ENCODE measurements at regions not wholly inside any gene's neighbourhood (a gene's known extent, or its start where the extent isn't known, plus 50 kb on each side); places are given as distances from the start of the nearest gene placed in this dataset.

- H3K9me3 Mint-ChIP-seq: peaks cover 35% of the 10 kb centered on the region
- H3K4me3 Mint-ChIP-seq: no peak overlapping the region
- H3K4me1 Mint-ChIP-seq (ENCODE audit: low read depth): no peaks in the 10 kb centered on the region
- TF ChIP-seq CTCF (IDR thresholded peaks at IDR 0.05): no peak
- DNase-seq: no peak
- H3K36me3 Mint-ChIP-seq (ENCODE audit: low read depth): no peaks in the 10 kb centered on the region
- H3K27ac Mint-ChIP-seq: no peak overlapping the region
- no peaks in the 10 kb centered on the region; the same call in 1 of the 2 replicates for H3K27me3 Mint-ChIP-seq (ENCODE audit: insufficient read depth)
Observed at GRCh38 chr1:213669964-213670691, 317.6 kb upstream of the PROX1 start.

- Mint-ChIP-seq H3K4me3 (no peak overlapping the region), H3K4me1 (ENCODE audit: low read depth) (no peaks in the 10 kb centered on the region), H3K27ac (no peak overlapping the region), H3K36me3 (ENCODE audit: low read depth) (no peaks in the 10 kb centered on the region), H3K27me3 (ENCODE audit: insufficient read depth) (no peaks in the 10 kb centered on the region; the same call in 1 of the 2 replicates), H3K9me3 (peaks cover 35% of the 10 kb centered on the region)
- no peak for DNase-seq
- TF ChIP-seq CTCF (IDR thresholded peaks at IDR 0.05): no peak
Observed at GRCh38 chr1:213670692-213671023, 317.1 kb upstream of the PROX1 start.

GRCh38 chr1:213675043-213675442 is 312.7 kb upstream of the PROX1 start:
- Mint-ChIP-seq H3K27me3 (ENCODE audit: insufficient read depth) (no peaks in the 10 kb centered on the region; the same call in 1 of the 2 replicates), H3K9me3 (peaks cover 45% of the 10 kb centered on the region), H3K27ac (no peak overlapping the region), H3K36me3 (ENCODE audit: low read depth) (no peaks in the 10 kb centered on the region), H3K4me3 (no peak overlapping the region), H3K4me1 (ENCODE audit: low read depth) (no peaks in the 10 kb centered on the region)
- TF ChIP-seq CTCF (IDR thresholded peaks at IDR 0.05): no peak
- no peak for DNase-seq

GRCh38 chr1:213676736-213677135 is 311.0 kb upstream of the PROX1 start:
- Mint-ChIP-seq H3K36me3 (ENCODE audit: low read depth) (no peaks in the 10 kb centered on the region), H3K27me3 (ENCODE audit: insufficient read depth) (no peaks in the 10 kb centered on the region; the same call in 1 of the 2 replicates), H3K4me3 (no peak overlapping the region), H3K27ac (no peak overlapping the region), H3K9me3 (peaks cover 47% of the 10 kb centered on the region), H3K4me1 (ENCODE audit: low read depth) (no peaks in the 10 kb centered on the region)
- TF ChIP-seq CTCF (IDR thresholded peaks at IDR 0.05): no peak
- no peak for DNase-seq

GRCh38 chr1:213678348-213678747 is 309.4 kb upstream of the PROX1 start:
- Mint-ChIP-seq H3K4me1 (ENCODE audit: low read depth) (no peaks in the 10 kb centered on the region), H3K4me3 (no peak overlapping the region), H3K27me3 (ENCODE audit: insufficient read depth) (no peaks in the 10 kb centered on the region), H3K36me3 (ENCODE audit: low read depth) (no peaks in the 10 kb centered on the region), H3K9me3 (peaks cover 53% of the 10 kb centered on the region), H3K27ac (no peak overlapping the region)
- TF ChIP-seq CTCF (IDR thresholded peaks at IDR 0.05): no peak
- DNase-seq: no peak

Data from HFFc6 (cell line).